Natural killer cell treated with Interleukin-12 subunit alpha and Interleukin-12 subunit beta and Interleukin-15 and Interleukin-18, amount 100 ng/mL, for 72 hours (primary cell): ENCODE measurements at regions not wholly inside any gene's neighbourhood (a gene's known extent, or its start where the extent isn't known, plus 50 kb on each side); places are given as distances from the start of the nearest gene placed in this dataset.
A peak's percentile ranks its signal among the peaks of the same experiment; 100 is the strongest.
"Not testable (repeated sequence)": the region's sequence is repeated elsewhere in the genome, so short reads cannot be mapped to it uniquely, and the experiment has no call there.

Experiments used
- ATAC-seq, 2 donors: fragments of 150-1000 bp; cut with Tn5 transposase in 1 of 2; sonication (Bioruptor Pico), chemical (Tn5 transposase) in 1 of 2; 2 replicates each; pipeline ENCODE4 v1.10.0; 2021
- DNase-seq: peaks from one replicate; pipeline ENCODE4 v3.0.0; 2022; ENCODE audit warnings: low spot score
- H3K27ac Mint-ChIP-seq, 2 donors: 1 replicate in 1 of 2; 2 replicates in 1 of 2; pipeline ENCODE4 v1.8.0; 2022; ENCODE audit warnings: mixed read lengths in 2 of 2, mild to moderate bottlenecking in 1 of 2, moderate library complexity in 1 of 2
- H3K27me3 Mint-ChIP-seq, 2 donors: 1 replicate in 1 of 2; 2 replicates in 1 of 2; pipeline ENCODE4 v1.8.0; 2022; ENCODE audit warnings: mixed read lengths in 2 of 2
- H3K36me3 Mint-ChIP-seq: one replicate; pipeline ENCODE4 v1.8.0; 2022; ENCODE audit warnings: mixed read lengths
- H3K4me1 Mint-ChIP-seq, 2 donors: 1 replicate in 1 of 2; 2 replicates in 1 of 2; pipeline ENCODE4 v1.8.0; 2022; ENCODE audit warnings: low read depth in 2 of 2, mixed read lengths in 2 of 2, mild to moderate bottlenecking in 1 of 2
- H3K4me3 Mint-ChIP-seq: one replicate; pipeline ENCODE4 v1.8.0; 2022; ENCODE audit warnings: mixed read lengths
- H3K9me3 Mint-ChIP-seq: 2 replicates; pipeline ENCODE4 v1.8.0; 2022; ENCODE audit warnings: mixed read lengths

- no peak for ATAC-seq
- Mint-ChIP-seq H3K9me3 (no peaks in the 10 kb centered on the region), H3K27me3 (peaks cover 0 to 4% of the 10 kb centered on the region in 2 donors), H3K27ac (no peak overlapping the region), H3K36me3 (no peaks in the 10 kb centered on the region), H3K4me1 (no peaks in the 10 kb centered on the region), H3K4me3 (no peak overlapping the region)
- DNase-seq, result no peak
These were observed 124.5 kb downstream of the TLR5 start for GRCh38 chr1:223018534-223018933.

DNA sequence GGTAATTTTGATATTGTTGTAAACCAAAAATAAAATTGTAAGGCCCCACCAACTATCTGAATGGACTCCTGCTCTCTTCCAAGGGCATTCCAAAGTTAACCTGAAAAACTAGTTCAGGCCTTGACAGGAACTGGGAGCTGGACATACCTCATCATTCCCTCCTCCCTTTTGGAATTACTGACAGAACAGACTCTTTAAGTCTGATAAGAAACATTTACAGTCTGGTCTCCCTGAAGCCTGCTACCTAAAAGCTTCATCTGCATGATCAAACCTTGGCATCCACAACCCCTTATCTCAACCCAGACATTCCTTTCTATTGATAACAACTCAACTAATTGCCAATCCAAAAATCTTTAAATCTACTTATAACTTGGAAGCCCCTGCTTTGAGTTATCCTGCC is 123.8 kb downstream of the TLR5 start:
- H3K36me3 Mint-ChIP-seq, result no peaks in the 10 kb centered on the region
- no peaks in the 10 kb centered on the region for H3K9me3 Mint-ChIP-seq
- H3K4me3 Mint-ChIP-seq, result no peak overlapping the region
- ATAC-seq (no peak), DNase-seq (no peak)
- H3K27ac Mint-ChIP-seq, result no peak overlapping the region
- H3K27me3 Mint-ChIP-seq, result no peaks in the 10 kb centered on the region
- H3K4me1 Mint-ChIP-seq, result no peaks in the 10 kb centered on the region

DNA sequence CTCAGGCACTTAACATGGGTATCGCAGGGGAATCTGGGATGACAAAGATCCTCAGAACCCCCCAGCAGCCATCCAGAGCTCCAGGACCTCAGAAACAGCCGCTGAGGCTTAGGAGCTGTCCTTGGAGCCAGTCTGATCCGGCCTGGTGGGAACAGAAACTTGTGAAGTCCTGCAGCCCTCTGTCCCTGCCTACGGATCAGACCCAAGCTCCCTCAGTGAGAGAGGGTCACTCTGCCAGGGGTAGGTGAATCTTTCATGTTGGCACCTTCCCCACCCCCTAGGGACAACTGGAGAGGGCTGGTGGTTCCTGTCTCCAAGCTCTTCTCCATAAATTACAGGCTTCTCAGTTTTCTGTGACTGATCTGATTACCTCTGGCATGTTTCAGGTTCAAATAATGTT is 122.3 kb downstream of the TLR5 start:
- no peaks in the 10 kb centered on the region for H3K36me3 Mint-ChIP-seq
- DNase-seq, result no peak

GRCh38 chr1:223022641-223023473 is 120.2 kb downstream of the TLR5 start:
- Mint-ChIP-seq H3K4me1 (peaks cover 0 to 4% of the 10 kb centered on the region in 2 donors), H3K27ac (no peak overlapping the region), H3K9me3 (no peaks in the 10 kb centered on the region), H3K4me3 (no peak overlapping the region), H3K27me3 (no peaks in the 10 kb centered on the region), H3K36me3 (no peaks in the 10 kb centered on the region)
- ATAC-seq (peak; percentile 41 to 45), DNase-seq (no peak)

More for the DNA sequence above, 122.3 kb downstream of the TLR5 start:
- H3K27me3 Mint-ChIP-seq, result no peaks in the 10 kb centered on the region
- no peak overlapping the region for H3K27ac Mint-ChIP-seq
- no peak for ATAC-seq
- H3K9me3 Mint-ChIP-seq, result no peaks in the 10 kb centered on the region
- H3K4me1 Mint-ChIP-seq, result no peaks in the 10 kb centered on the region
- no peak overlapping the region for H3K4me3 Mint-ChIP-seq

DNA sequence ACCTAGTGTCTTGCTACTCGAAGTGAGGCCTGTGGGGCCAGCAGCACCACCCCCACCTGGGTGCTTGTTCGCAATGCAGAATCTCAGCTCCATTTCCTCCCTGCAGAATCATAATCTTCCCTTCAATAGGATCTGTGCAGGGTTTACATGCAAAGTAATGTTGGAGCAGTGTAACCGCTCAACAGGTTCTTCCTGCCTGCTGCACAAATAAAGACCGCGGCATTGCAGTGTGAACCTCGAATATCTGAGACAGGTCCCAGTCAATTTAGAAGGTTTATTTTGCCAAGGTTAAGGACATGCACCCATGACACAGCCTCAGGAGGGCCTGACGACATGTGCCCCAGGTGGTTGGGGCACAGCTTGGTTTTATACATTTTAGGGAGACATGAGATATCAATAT is 119.2 kb downstream of the TLR5 start:
- no peak overlapping the region for H3K4me3 Mint-ChIP-seq
- no peak for DNase-seq
- no peak overlapping the region for H3K27ac Mint-ChIP-seq
- H3K4me1 Mint-ChIP-seq, result peaks cover 0 to 4% of the 10 kb centered on the region in 2 donors
- no peaks in the 10 kb centered on the region for H3K9me3 Mint-ChIP-seq
- H3K36me3 Mint-ChIP-seq, result no peaks in the 10 kb centered on the region
- peaks cover 0 to 5% of the 10 kb centered on the region in 2 donors for H3K27me3 Mint-ChIP-seq
- no peak for ATAC-seq

DNA sequence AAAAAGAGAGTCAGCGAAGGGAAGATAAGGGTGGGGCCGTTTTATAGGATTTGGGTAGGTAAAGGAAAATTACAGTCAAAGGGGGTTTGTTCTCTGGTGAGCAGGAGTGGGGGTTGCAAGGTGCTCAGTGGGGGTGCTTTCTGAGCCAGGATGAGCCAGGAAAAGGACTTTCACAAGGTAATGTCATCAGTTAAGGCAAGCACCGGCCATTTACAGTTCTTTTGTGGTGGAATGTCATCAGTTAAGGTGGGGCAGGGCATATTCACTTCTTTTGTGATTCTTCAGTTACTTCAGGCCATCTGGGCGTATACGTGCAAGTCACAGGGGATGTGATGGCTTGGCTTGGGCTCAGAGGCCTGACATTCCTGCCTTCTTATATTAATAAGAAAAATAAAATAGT is 118.6 kb downstream of the TLR5 start:
- H3K4me3 Mint-ChIP-seq, H3K27me3 Mint-ChIP-seq, H3K36me3 Mint-ChIP-seq, H3K4me1 Mint-ChIP-seq, H3K9me3 Mint-ChIP-seq, DNase-seq, H3K27ac Mint-ChIP-seq, ATAC-seq: not testable (repeated sequence)

GRCh38 chr1:223025190-223025734 is 117.8 kb downstream of the TLR5 start:
- not testable (repeated sequence) for H3K27me3 Mint-ChIP-seq, DNase-seq, H3K27ac Mint-ChIP-seq, H3K36me3 Mint-ChIP-seq, H3K9me3 Mint-ChIP-seq, H3K4me3 Mint-ChIP-seq, ATAC-seq, H3K4me1 Mint-ChIP-seq

DNA sequence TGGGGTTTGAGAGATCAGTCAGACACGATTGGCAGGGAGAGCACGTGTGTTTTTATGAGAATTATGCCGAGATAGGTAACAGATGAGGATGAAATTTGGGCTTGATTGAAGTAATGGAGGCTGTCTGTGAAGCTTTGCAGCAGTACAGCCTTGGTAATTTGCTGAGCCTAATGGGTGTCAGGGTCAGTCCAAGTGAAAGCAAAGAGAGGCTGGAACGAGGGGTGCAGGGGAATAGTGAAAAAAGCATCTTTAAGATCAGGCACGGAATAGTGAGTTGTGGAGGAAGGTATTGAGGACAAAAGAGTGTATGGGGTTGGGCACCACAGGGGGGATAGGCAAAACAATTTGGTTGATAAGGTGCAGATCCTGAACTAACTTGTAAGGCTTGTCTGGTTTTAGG is 116.4 kb downstream of the TLR5 start:
- not testable (repeated sequence) for ATAC-seq, H3K27me3 Mint-ChIP-seq, H3K9me3 Mint-ChIP-seq, H3K36me3 Mint-ChIP-seq, DNase-seq, H3K4me1 Mint-ChIP-seq, H3K4me3 Mint-ChIP-seq
- peak overlapping the region in 1 of 2 donors; percentile 7 for H3K27ac Mint-ChIP-seq

- no peak for DNase-seq
- no peaks in the 10 kb centered on the region for H3K36me3 Mint-ChIP-seq
- peaks cover 0 to 8% of the 10 kb centered on the region in 2 donors for H3K27me3 Mint-ChIP-seq
- H3K4me1 Mint-ChIP-seq, result peaks cover 0 to 4% of the 10 kb centered on the region in 2 donors
- ATAC-seq, result no peak
- H3K9me3 Mint-ChIP-seq, result no peaks in the 10 kb centered on the region
- H3K27ac Mint-ChIP-seq, result no peak overlapping the region
- no peak overlapping the region for H3K4me3 Mint-ChIP-seq
These were observed 112.9 kb downstream of the TLR5 start for GRCh38 chr1:223029985-223030769.

DNA sequence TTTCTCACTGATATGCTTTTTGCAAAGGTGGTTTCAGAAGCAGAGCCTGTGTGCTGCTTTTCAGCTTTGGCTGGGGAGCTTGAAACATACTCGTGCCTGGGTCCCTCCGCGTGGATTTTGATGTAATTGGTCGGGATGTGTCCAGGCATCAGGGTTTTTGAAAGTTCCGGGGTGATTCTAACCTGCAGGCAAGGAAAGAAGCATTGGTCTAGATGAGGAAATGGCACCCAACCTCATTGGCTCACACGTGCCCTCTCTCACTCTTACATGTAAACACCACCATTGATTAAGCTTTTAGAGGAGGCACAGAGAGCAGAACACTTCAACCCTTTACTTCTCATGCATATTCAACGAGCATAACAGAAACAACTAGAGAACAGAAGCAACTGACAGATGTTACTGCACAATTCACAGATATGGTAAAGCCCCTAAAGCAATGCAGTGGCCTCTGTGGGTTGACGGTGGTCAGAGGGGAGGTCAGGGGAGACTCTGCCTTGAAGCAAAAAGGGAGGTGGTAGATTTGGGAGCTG is 112.1 kb downstream of the TLR5 start:
- DNase-seq, result no peak
- Mint-ChIP-seq H3K4me3 (no peak overlapping the region), H3K27me3 (peaks cover 2 to 13% of the 10 kb centered on the region in 2 donors), H3K9me3 (no peaks in the 10 kb centered on the region), H3K4me1 (peaks cover 0 to 4% of the 10 kb centered on the region in 2 donors), H3K27ac (no peak overlapping the region), H3K36me3 (no peaks in the 10 kb centered on the region)
- no peak for ATAC-seq

DNA sequence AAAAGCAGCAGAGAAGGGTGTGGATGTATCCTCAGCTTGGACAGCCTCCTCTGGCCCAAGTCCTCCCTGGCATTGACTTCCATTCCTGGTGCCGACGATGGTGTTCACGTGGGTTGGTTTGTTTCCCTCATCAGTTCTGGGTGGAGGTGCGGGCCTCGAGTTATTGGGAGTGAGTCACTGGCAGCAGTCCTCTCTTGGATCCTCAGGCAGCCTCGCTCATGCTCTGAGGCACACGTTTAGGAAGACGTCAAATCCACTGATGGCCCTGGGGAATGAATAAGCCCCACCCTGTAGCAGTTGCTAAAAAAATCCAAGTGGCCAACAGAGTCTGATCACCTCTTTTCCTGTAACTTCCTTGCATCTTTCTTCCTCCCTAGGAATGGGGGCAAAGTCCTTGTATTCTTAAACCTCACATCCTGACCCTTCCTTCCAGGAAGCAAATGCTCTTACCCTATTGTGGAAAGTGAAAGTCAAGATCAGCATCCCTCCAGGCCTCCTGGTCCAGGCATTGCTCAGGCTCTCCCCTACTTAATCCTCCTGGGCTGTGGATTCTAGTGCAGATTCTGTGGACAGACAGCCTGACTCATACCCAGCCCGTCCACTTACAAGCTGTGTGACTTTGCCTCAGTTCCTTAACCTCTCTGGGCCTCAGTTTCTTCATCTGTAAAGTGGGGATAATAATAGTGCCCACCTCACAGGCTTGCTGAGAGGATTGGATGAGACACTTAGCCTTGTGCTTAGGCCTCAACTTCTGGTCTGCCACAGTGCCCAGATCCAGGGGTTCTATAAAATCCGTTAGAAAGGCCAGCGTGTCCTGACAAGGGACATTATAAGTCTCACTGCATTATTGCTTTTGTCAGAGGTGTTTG is 111.1 kb downstream of the TLR5 start:
- no peak overlapping the region for H3K27ac Mint-ChIP-seq
- no peak overlapping the region for H3K4me3 Mint-ChIP-seq
- peaks cover 4 to 17% of the 10 kb centered on the region in 2 donors for H3K27me3 Mint-ChIP-seq
- DNase-seq (no peak), ATAC-seq (no peak)
- H3K36me3 Mint-ChIP-seq, result no peaks in the 10 kb centered on the region
- no peaks in the 10 kb centered on the region for H3K4me1 Mint-ChIP-seq
- no peaks in the 10 kb centered on the region for H3K9me3 Mint-ChIP-seq

DNA sequence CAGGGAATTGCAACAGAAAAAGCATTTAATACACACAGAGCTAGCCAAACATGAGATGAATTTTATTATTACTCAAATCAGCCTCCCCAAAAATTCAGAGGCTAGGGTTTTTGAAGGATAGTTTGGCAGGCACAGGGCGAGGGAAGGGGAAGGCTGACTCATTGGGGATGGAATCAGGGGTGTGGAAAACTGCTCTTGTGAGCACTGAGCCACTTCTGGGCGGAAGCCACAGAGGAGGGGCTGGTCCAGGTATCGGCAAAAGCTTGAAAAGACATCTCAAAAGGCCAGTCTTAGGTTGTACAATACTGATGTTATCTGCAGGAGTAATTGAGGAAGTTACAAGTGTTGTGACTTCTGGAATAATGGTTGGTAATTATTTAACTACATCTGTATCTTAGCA is 109.4 kb downstream of the TLR5 start:
- DNase-seq (no peak), ATAC-seq (no peak)
- Mint-ChIP-seq H3K36me3 (no peaks in the 10 kb centered on the region), H3K9me3 (no peaks in the 10 kb centered on the region), H3K4me1 (no peaks in the 10 kb centered on the region), H3K4me3 (no peak overlapping the region), H3K27ac (no peak overlapping the region), H3K27me3 (peaks cover 4 to 15% of the 10 kb centered on the region in 2 donors)

GRCh38 chr1:223034270-223034798 is 108.7 kb downstream of the TLR5 start:
- Mint-ChIP-seq H3K27me3 (peaks cover 4 to 10% of the 10 kb centered on the region in 2 donors), H3K4me3 (no peak overlapping the region), H3K4me1 (no peaks in the 10 kb centered on the region)

More at GRCh38 chr1:223034270-223034798, 108.7 kb downstream of the TLR5 start:
- DNase-seq, result no peak
- Mint-ChIP-seq H3K9me3 (no peaks in the 10 kb centered on the region), H3K27ac (no peak overlapping the region), H3K36me3 (no peaks in the 10 kb centered on the region)
- no peak for ATAC-seq
